ENCODE measurements at regions not wholly inside any gene's neighbourhood (a gene's known extent, or its start where the extent isn't known, plus 50 kb on each side); places are given as distances from the start of the nearest gene placed in this dataset.
A peak's percentile ranks its signal among the peaks of the same experiment; 100 is the strongest.

GRCh38 chr20:24770628-24771541 lies 178.2 kb upstream of the CST7 start:
- H3K27me3 Mint-ChIP-seq: peaks cover 6% of the 10 kb centered on the region
- H3K36me3 ChIP-seq (ENCODE audit: control insufficient read depth, insufficient read depth, low read length): no peaks in the 10 kb centered on the region
- DNase-seq (no peak), ATAC-seq (ENCODE audit: low read depth in 2 of 2) (no peak)
- peaks cover 0 to 5% of the 10 kb centered on the region in 2 experiments for H3K9me3 ChIP-seq (ENCODE audit: control insufficient read depth in 2 of 2, low read length in 2 of 2)
- no peak overlapping the region for H3K4me3 Mint-ChIP-seq
- H3K27ac Mint-ChIP-seq: no peak overlapping the region
- H3K36me3 Mint-ChIP-seq: no peaks in the 10 kb centered on the region
- H3K9me3 Mint-ChIP-seq: peaks cover 0 to 10% (median 6%) of the 10 kb centered on the region in 7 donors
- H3K27ac ChIP-seq (ENCODE audit: insufficient read depth, low read length, poor library complexity, severe bottlenecking): no peak overlapping the region
- no peaks in the 10 kb centered on the region for H3K4me1 ChIP-seq (ENCODE audit: control insufficient read depth, insufficient read depth, low read length, poor library complexity, severe bottlenecking)
- H3K4me3 ChIP-seq (ENCODE audit: low read depth, low read length): no peak overlapping the region
- H3K4me1 Mint-ChIP-seq: no peaks in the 10 kb centered on the region
- H3K27me3 ChIP-seq (ENCODE audit: control insufficient read depth, insufficient read depth, low read length): no peaks in the 10 kb centered on the region

- no peak overlapping the region for H3K27ac Mint-ChIP-seq
- H3K4me1 Mint-ChIP-seq: no peaks in the 10 kb centered on the region
- peaks cover 0 to 12% (median 6%) of the 10 kb centered on the region in 7 donors for H3K9me3 Mint-ChIP-seq
- H3K36me3 Mint-ChIP-seq: no peaks in the 10 kb centered on the region
- DNase-seq: no peak
- no peak overlapping the region for H3K4me3 Mint-ChIP-seq
- no peak overlapping the region for H3K27ac ChIP-seq (ENCODE audit: insufficient read depth, low read length, poor library complexity, severe bottlenecking)
- no peak overlapping the region for H3K4me3 ChIP-seq (ENCODE audit: low read depth, low read length)
- no peak for ATAC-seq (ENCODE audit: low read depth in 2 of 2)
- H3K36me3 ChIP-seq (ENCODE audit: control insufficient read depth, insufficient read depth, low read length): no peaks in the 10 kb centered on the region
- H3K4me1 ChIP-seq (ENCODE audit: control insufficient read depth, insufficient read depth, low read length, poor library complexity, severe bottlenecking): no peaks in the 10 kb centered on the region
- H3K9me3 ChIP-seq (ENCODE audit: control insufficient read depth in 2 of 2, low read length in 2 of 2): peaks cover 0 to 5% of the 10 kb centered on the region in 2 experiments
- peaks cover 10% of the 10 kb centered on the region for H3K27me3 Mint-ChIP-seq
- no peaks in the 10 kb centered on the region for H3K27me3 ChIP-seq (ENCODE audit: control insufficient read depth, insufficient read depth, low read length)
Observed at GRCh38 chr20:24771542-24772061, 177.5 kb upstream of the CST7 start.

GRCh38 chr20:24772667-24773066 lies 176.4 kb upstream of the CST7 start:
- no peak overlapping the region for H3K27ac ChIP-seq (ENCODE audit: insufficient read depth, low read length, poor library complexity, severe bottlenecking)
- H3K4me3 ChIP-seq (ENCODE audit: low read depth, low read length): no peak overlapping the region
- Mint-ChIP-seq H3K36me3 (no peaks in the 10 kb centered on the region), H3K4me1 (no peaks in the 10 kb centered on the region), H3K27ac (no peak overlapping the region), H3K9me3 (peaks cover 0 to 12% (median 6%) of the 10 kb centered on the region in 7 donors), H3K27me3 (peaks cover 17% of the 10 kb centered on the region), H3K4me3 (no peak overlapping the region)
- no peaks in the 10 kb centered on the region for H3K27me3 ChIP-seq (ENCODE audit: control insufficient read depth, insufficient read depth, low read length)
- H3K36me3 ChIP-seq (ENCODE audit: control insufficient read depth, insufficient read depth, low read length): no peaks in the 10 kb centered on the region
- H3K9me3 ChIP-seq (ENCODE audit: control insufficient read depth in 2 of 2, low read length in 2 of 2): peaks cover 0 to 5% of the 10 kb centered on the region in 2 experiments
- no peak for ATAC-seq (ENCODE audit: low read depth in 2 of 2)
- no peaks in the 10 kb centered on the region for H3K4me1 ChIP-seq (ENCODE audit: control insufficient read depth, insufficient read depth, low read length, poor library complexity, severe bottlenecking)
- DNase-seq: no peak

- Mint-ChIP-seq H3K27ac (no peak overlapping the region), H3K36me3 (no peaks in the 10 kb centered on the region), H3K27me3 (peaks cover 17% of the 10 kb centered on the region), H3K4me3 (no peak overlapping the region), H3K9me3 (peaks cover 0 to 12% (median 6%) of the 10 kb centered on the region in 7 donors), H3K4me1 (no peaks in the 10 kb centered on the region)
- H3K4me3 ChIP-seq (ENCODE audit: low read depth, low read length): no peak overlapping the region
- no peaks in the 10 kb centered on the region for H3K36me3 ChIP-seq (ENCODE audit: control insufficient read depth, insufficient read depth, low read length)
- H3K4me1 ChIP-seq (ENCODE audit: control insufficient read depth, insufficient read depth, low read length, poor library complexity, severe bottlenecking): no peaks in the 10 kb centered on the region
- no peak overlapping the region for H3K27ac ChIP-seq (ENCODE audit: insufficient read depth, low read length, poor library complexity, severe bottlenecking)
- peaks cover 0 to 5% of the 10 kb centered on the region in 2 experiments for H3K9me3 ChIP-seq (ENCODE audit: control insufficient read depth in 2 of 2, low read length in 2 of 2)
- H3K27me3 ChIP-seq (ENCODE audit: control insufficient read depth, insufficient read depth, low read length): no peaks in the 10 kb centered on the region
- ATAC-seq (ENCODE audit: low read depth in 2 of 2): no peak
- no peak for DNase-seq
Observed at GRCh38 chr20:24773168-24773567, 175.9 kb upstream of the CST7 start.

GRCh38 chr20:24773751-24774201 lies 175.3 kb upstream of the CST7 start:
- Mint-ChIP-seq H3K27me3 (peaks cover 15% of the 10 kb centered on the region), H3K36me3 (no peaks in the 10 kb centered on the region), H3K4me3 (no peak overlapping the region), H3K4me1 (no peaks in the 10 kb centered on the region), H3K27ac (no peak overlapping the region), H3K9me3 (peaks cover 0 to 12% (median 6%) of the 10 kb centered on the region in 7 donors)
- Histone ChIP-seq H3K36me3 (ENCODE audit: control insufficient read depth, insufficient read depth, low read length) (no peaks in the 10 kb centered on the region), H3K27ac (ENCODE audit: insufficient read depth, low read length, poor library complexity, severe bottlenecking) (no peak overlapping the region), H3K9me3 (ENCODE audit: control insufficient read depth in 2 of 2, low read length in 2 of 2) (peaks cover 0 to 5% of the 10 kb centered on the region in 2 experiments), H3K27me3 (ENCODE audit: control insufficient read depth, insufficient read depth, low read length) (no peaks in the 10 kb centered on the region), H3K4me3 (ENCODE audit: low read depth, low read length) (no peak overlapping the region), H3K4me1 (ENCODE audit: control insufficient read depth, insufficient read depth, low read length, poor library complexity, severe bottlenecking) (no peaks in the 10 kb centered on the region)
- peak in 1 of 3 donors; percentile 8 for DNase-seq
- peak in 1 of 2 donors; percentile 18 for ATAC-seq (ENCODE audit: low read depth in 2 of 2)

GRCh38 chr20:24775966-24776365 lies 173.1 kb upstream of the CST7 start:
- no peak overlapping the region for H3K4me3 ChIP-seq (ENCODE audit: low read depth, low read length)
- no peaks in the 10 kb centered on the region for H3K4me1 ChIP-seq (ENCODE audit: control insufficient read depth, insufficient read depth, low read length, poor library complexity, severe bottlenecking)
- H3K36me3 Mint-ChIP-seq: no peaks in the 10 kb centered on the region
- no peak for ATAC-seq (ENCODE audit: low read depth in 2 of 2)
- H3K27me3 ChIP-seq (ENCODE audit: control insufficient read depth, insufficient read depth, low read length): no peaks in the 10 kb centered on the region
- DNase-seq: no peak
- no peaks in the 10 kb centered on the region for H3K36me3 ChIP-seq (ENCODE audit: control insufficient read depth, insufficient read depth, low read length)
- H3K9me3 Mint-ChIP-seq: peaks cover 0 to 12% (median 6%) of the 10 kb centered on the region in 7 donors
- no peak overlapping the region for H3K4me3 Mint-ChIP-seq
- no peak overlapping the region for H3K27ac ChIP-seq (ENCODE audit: insufficient read depth, low read length, poor library complexity, severe bottlenecking)
- peaks cover 11% of the 10 kb centered on the region for H3K27me3 Mint-ChIP-seq
- H3K4me1 Mint-ChIP-seq: no peaks in the 10 kb centered on the region
- no peak overlapping the region for H3K27ac Mint-ChIP-seq
- H3K9me3 ChIP-seq (ENCODE audit: control insufficient read depth in 2 of 2, low read length in 2 of 2): peaks cover 0 to 5% of the 10 kb centered on the region in 2 experiments

GRCh38 chr20:24776755-24777271 lies 172.3 kb upstream of the CST7 start:
- Histone ChIP-seq H3K9me3 (ENCODE audit: control insufficient read depth in 2 of 2, low read length in 2 of 2) (peaks cover 0 to 5% of the 10 kb centered on the region in 2 experiments), H3K36me3 (ENCODE audit: control insufficient read depth, insufficient read depth, low read length) (no peaks in the 10 kb centered on the region), H3K4me3 (ENCODE audit: low read depth, low read length) (no peak overlapping the region), H3K27me3 (ENCODE audit: control insufficient read depth, insufficient read depth, low read length) (no peaks in the 10 kb centered on the region), H3K4me1 (ENCODE audit: control insufficient read depth, insufficient read depth, low read length, poor library complexity, severe bottlenecking) (no peaks in the 10 kb centered on the region), H3K27ac (ENCODE audit: insufficient read depth, low read length, poor library complexity, severe bottlenecking) (no peak overlapping the region)
- H3K27ac Mint-ChIP-seq: no peak overlapping the region
- H3K4me1 Mint-ChIP-seq: no peaks in the 10 kb centered on the region
- peaks cover 0 to 12% (median 5%) of the 10 kb centered on the region in 7 donors for H3K9me3 Mint-ChIP-seq
- no peaks in the 10 kb centered on the region for H3K36me3 Mint-ChIP-seq
- H3K4me3 Mint-ChIP-seq: no peak overlapping the region
- no peak for ATAC-seq (ENCODE audit: low read depth in 2 of 2)
- DNase-seq: no peak
- H3K27me3 Mint-ChIP-seq: peaks cover 11% of the 10 kb centered on the region
